HG03108 (cell line): ENCODE measurements at regions not wholly inside any gene's neighbourhood (a gene's known extent, or its start where the extent isn't known, plus 50 kb on each side); places are given as distances from the start of the nearest gene placed in this dataset.
"Not testable (repeated sequence)": the region's sequence is repeated elsewhere in the genome, so short reads cannot be mapped to it uniquely, and the experiment has no call there.

Experiments
- ATAC-seq: cut with Tn5 transposase; IDR thresholded peaks from one replicate; pipeline ENCODE4 v1.9.1; 2021; ENCODE audit warnings: moderate library complexity; ENCODE audit not compliant: unreplicated experiment

- ATAC-seq, result no peak
Observed at GRCh38 chr11:95413021-95413420, 182.0 kb upstream of the SESN3 start.

GRCh38 chr11:95412074-95412473 is 181.1 kb upstream of the SESN3 start:
- no peak for ATAC-seq

GRCh38 chr11:95410707-95411106 is 179.7 kb upstream of the SESN3 start:
- not testable (repeated sequence) for ATAC-seq

- ATAC-seq, result no peak
Observed at GRCh38 chr11:95406271-95406670, 175.3 kb upstream of the SESN3 start.

GRCh38 chr11:95404370-95404769 is 173.4 kb upstream of the SESN3 start:
- no peak for ATAC-seq

GRCh38 chr11:95398437-95399112 is 167.6 kb upstream of the SESN3 start:
- ATAC-seq, result no peak

GRCh38 chr11:95392644-95393043 is 161.6 kb upstream of the SESN3 start:
- no peak for ATAC-seq

GRCh38 chr11:95389427-95389826 is 158.4 kb upstream of the SESN3 start:
- ATAC-seq, result no peak

- no peak for ATAC-seq
Observed at GRCh38 chr11:95388086-95388485, 157.1 kb upstream of the SESN3 start.

GRCh38 chr11:95387325-95387724 is 156.3 kb upstream of the SESN3 start:
- ATAC-seq, result no peak

- ATAC-seq, result no peak
Observed at GRCh38 chr11:95385577-95385976, 154.6 kb upstream of the SESN3 start.

GRCh38 chr11:95379479-95379878 is 148.5 kb upstream of the SESN3 start:
- ATAC-seq, result no peak

GRCh38 chr11:95378789-95379188 is 147.8 kb upstream of the SESN3 start:
- no peak for ATAC-seq

GRCh38 chr11:95378111-95378510 is 147.1 kb upstream of the SESN3 start:
- no peak for ATAC-seq

- no peak for ATAC-seq
Observed at GRCh38 chr11:95375886-95376285, 144.9 kb upstream of the SESN3 start.

GRCh38 chr11:95375451-95375850 is 144.4 kb upstream of the SESN3 start:
- ATAC-seq, result no peak

GRCh38 chr11:95374105-95374504 is 143.1 kb upstream of the SESN3 start:
- ATAC-seq, result no peak

GRCh38 chr11:95373241-95373640 is 142.2 kb upstream of the SESN3 start:
- ATAC-seq, result no peak

- ATAC-seq, result no peak
Observed at GRCh38 chr11:95372097-95372656, 141.2 kb upstream of the SESN3 start.

GRCh38 chr11:95371153-95371552 is 140.2 kb upstream of the SESN3 start:
- ATAC-seq, result no peak

- ATAC-seq, result no peak
Observed at GRCh38 chr11:95367726-95368125, 136.7 kb upstream of the SESN3 start.

GRCh38 chr11:95365348-95365747 is 134.3 kb upstream of the SESN3 start:
- no peak for ATAC-seq
